Kidney (tissue), 13 donors: ENCODE measurements at regions not wholly inside any gene's neighbourhood (a gene's known extent, or its start where the extent isn't known, plus 50 kb on each side); places are given as distances from the start of the nearest gene placed in this dataset.

Experiments
- DNase-seq, 5 donors: peaks; one replicate each; pipeline ENCODE4 v3.0.0-alpha.2; 2013 to 2020
- FAIRE-seq: peaks from 2 replicates; lab custom pipeline; 2012; peaks lifted over from hg19 to GRCh38; lab: Jason Lieb, UNC
- H3K27ac ChIP-seq, 2 donors: one replicate each; pipeline ENCODE4 v1.7.0; 2013; ENCODE audit warnings: low read depth in 2 of 2, low read length in 2 of 2, inconsistent platforms in 1 of 2
- H3K27me3 ChIP-seq: one replicate; pipeline ENCODE4 v1.7.1; 2013; ENCODE audit warnings: low read length, inconsistent platforms; ENCODE audit not compliant: control insufficient read depth, insufficient read depth
- H3K36me3 ChIP-seq, 3 donors: one replicate each; pipeline versions ENCODE4 v1.7.0 to v1.7.1; 2013; ENCODE audit warnings: low read length in 3 of 3, control low read depth in 1 of 3, inconsistent platforms in 1 of 3; ENCODE audit not compliant: insufficient read depth in 3 of 3, control insufficient read depth in 2 of 3
- H3K4me1 ChIP-seq, 3 donors: one replicate each; pipeline versions ENCODE4 v1.7.0 to v1.7.1; 2013; ENCODE audit warnings: low read length in 3 of 3, inconsistent platforms in 1 of 3, low read depth in 1 of 3; ENCODE audit not compliant: control insufficient read depth in 2 of 3, insufficient read depth in 2 of 3
- H3K4me3 ChIP-seq, 3 donors: one replicate each; pipeline versions ENCODE4 v1.7.0 to v1.8.1; 2013; ENCODE audit warnings: low read length in 3 of 3, control low read depth in 1 of 3, inconsistent platforms in 1 of 3
- H3K9ac ChIP-seq, 3 donors: one replicate each; pipeline versions ENCODE4 v1.7.0 to v1.7.1; 2013; ENCODE audit warnings: low read length in 3 of 3, control low read depth in 1 of 3, inconsistent platforms in 1 of 3
- H3K9me3 ChIP-seq, 3 donors: one replicate each; pipeline versions ENCODE4 v1.7.0 to v1.7.1; 2013; ENCODE audit warnings: low read length in 3 of 3, control low read depth in 1 of 3, inconsistent platforms in 1 of 3; ENCODE audit not compliant: control insufficient read depth in 2 of 3, insufficient read depth in 1 of 3
- CTCF ChIP-seq: IDR thresholded peaks from 3 replicates; pipeline ENCODE4 v1.5.1; 2012; ENCODE audit warnings: mild to moderate bottlenecking, moderate library complexity, borderline replicate concordance; ENCODE audit not compliant: insufficient read depth; ENCODE audit errors: extremely low read depth
- intact Hi-C: fragments of 100-400 bp; cut with DNase I; formaldehyde crosslinking; loops from one replicate; pipeline ENCODE4 v1.11.1; 2022
- donor health status: control.
- donor health status: control.
- donor health status: control.
- donor health status: control.
- donor health status: control.
- donor health status: DM: yes; HTN: yes; CAD: no.
- donor health status: Normal renal cell carcinoma (clear cell type).

DNA sequence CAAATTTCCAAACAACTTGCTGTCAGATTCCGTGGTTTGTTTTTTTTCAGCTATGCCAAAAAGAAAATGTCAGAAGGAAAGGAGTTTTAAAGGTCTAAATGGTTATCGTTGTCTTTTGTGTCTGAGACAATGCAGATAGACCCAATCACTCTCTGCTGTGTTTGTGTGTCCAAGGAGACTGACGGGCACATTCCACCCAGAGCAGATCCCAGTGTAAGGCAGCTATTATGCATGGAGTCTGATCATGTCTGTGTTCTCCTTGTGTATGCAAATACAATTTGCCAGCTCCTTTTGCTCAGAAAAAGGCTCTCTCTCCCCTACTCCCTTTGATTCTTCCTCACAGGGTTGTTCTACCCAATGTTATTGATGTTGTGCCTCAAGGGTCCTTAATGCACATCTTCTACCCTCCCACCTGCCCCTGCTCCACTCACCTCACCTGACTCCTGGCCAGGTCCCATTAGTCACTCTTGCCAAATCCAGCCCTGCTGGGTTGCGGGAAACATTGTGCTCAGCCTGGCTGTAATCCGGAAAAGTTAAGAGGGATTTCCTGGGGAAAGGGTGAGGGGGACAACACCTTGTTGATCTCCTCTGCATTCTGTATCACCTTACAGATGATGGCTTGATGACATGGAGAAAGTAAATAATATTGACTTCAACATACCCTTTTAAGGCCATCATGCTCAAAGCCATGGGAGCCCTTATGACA is 61.0 kb downstream of the OTOL1 start:
- H3K4me1 ChIP-seq, result no peaks in the 10 kb centered on the region
- FAIRE-seq (no peak), DNase-seq (no peak)
- intact Hi-C loops, result no loop called here
- H3K27ac ChIP-seq, result no peak overlapping the region
- no peak overlapping the region for H3K4me3 ChIP-seq
- no peaks in the 10 kb centered on the region for H3K27me3 ChIP-seq
- H3K36me3 ChIP-seq, result no peaks in the 10 kb centered on the region
- no peak for TF ChIP-seq CTCF
- no peaks in the 10 kb centered on the region for H3K9me3 ChIP-seq
- no peak overlapping the region for H3K9ac ChIP-seq

GRCh38 chr3:161558236-161558635 is 61.6 kb downstream of the OTOL1 start:
- Histone ChIP-seq H3K9ac (no peak overlapping the region), H3K9me3 (no peaks in the 10 kb centered on the region), H3K27me3 (no peaks in the 10 kb centered on the region), H3K36me3 (no peaks in the 10 kb centered on the region), H3K4me3 (no peak overlapping the region), H3K27ac (no peak overlapping the region), H3K4me1 (no peaks in the 10 kb centered on the region)
- DNase-seq (no peak), FAIRE-seq (no peak)
- no peak for TF ChIP-seq CTCF
- intact Hi-C loops, result no loop called here

- FAIRE-seq, result no peak
- Histone ChIP-seq H3K4me1 (no peaks in the 10 kb centered on the region), H3K9me3 (no peaks in the 10 kb centered on the region), H3K9ac (no peak overlapping the region), H3K36me3 (no peaks in the 10 kb centered on the region), H3K27me3 (no peaks in the 10 kb centered on the region), H3K4me3 (no peak overlapping the region), H3K27ac (no peak overlapping the region)
- intact Hi-C loops, result no loop called here
- DNase-seq, result peak in 3 of 5 donors; percentile 19 to 68 (median 66)
- peak; percentile 51 for TF ChIP-seq CTCF
These were observed 62.8 kb downstream of the OTOL1 start for GRCh38 chr3:161559177-161559998.
